HepG2 (cell line): ENCODE measurements at regions not wholly inside any gene's neighbourhood (a gene's known extent, or its start where the extent isn't known, plus 50 kb on each side); places are given as distances from the start of the nearest gene placed in this dataset.

ENCODE experiments used
- ATAC-seq: fragments of 200-7000 bp; cut with Tn5 transposase; 3 replicates; pipeline ENCODE4 v1.9.1; 2020; ENCODE audit warnings: mild to moderate bottlenecking, moderate library complexity
- BruUV-seq: library from RNA; stranded (reverse); fragments of 400-500 nt; replicated peaks from 2 replicates; lab custom pipeline; 2021; lab: Mats Ljungman, UMichigan
- CTCF ChIA-PET: fragments of 300-600 bp; formaldehyde crosslinking; extraction: SDS; loops from one replicate; lab custom pipeline; 2021; ENCODE audit warnings: low total read pairs, inconsistent platforms, low intra/inter-chr PET ratio; lab: Yijun Ruan, JAX
- POLR2A ChIA-PET: fragments of 350-600 bp; sonication (Branson Sonifier 250); formaldehyde crosslinking; loops from one replicate; lab custom pipeline; 2020; ENCODE audit warnings: antibody characterized with exemption, inconsistent platforms; lab: Yijun Ruan, JAX
- DNase-seq: peaks from one replicate; pipeline ENCODE4 v3.0.0-alpha.2; 2015; ENCODE audit warnings: low spot score
- FAIRE-seq: peaks from 3 replicates; lab custom pipeline; 2011; peaks lifted over from hg19 to GRCh38; lab: Jason Lieb, UNC
- H2AFZ ChIP-seq: one replicate; pipeline ENCODE4 v1.6.1; 2011; ENCODE audit warnings: low read length, inconsistent platforms
- H3K27ac ChIP-seq: fragments of 300-600 bp; 3 replicates; pipeline ENCODE4 v1.8.0; 2011; ENCODE audit warnings: mixed run types, mild to moderate bottlenecking, mixed read lengths, low read length, inconsistent platforms; ENCODE audit not compliant: insufficient read depth; ENCODE audit errors: extremely low read length
- H3K27me3 ChIP-seq, 2 experiments: fragments of 200-600 bp in 1 of 2; 2 replicates in 1 of 2; 3 replicates in 1 of 2; pipeline versions ENCODE4 v1.6.0 to v1.8.0; 2011; ENCODE audit warnings: low read length in 2 of 2, mild to moderate bottlenecking in 2 of 2, moderate library complexity in 2 of 2, inconsistent platforms in 1 of 2; ENCODE audit not compliant: insufficient read depth in 2 of 2, control insufficient read depth in 1 of 2
- H3K36me3 ChIP-seq, 2 experiments: fragments of 200-600 bp in 1 of 2; replicated peaks in 1 of 2; 2 replicates in 1 of 2; 3 replicates in 1 of 2; pipeline versions ENCODE4 v1.5.1 to v1.8.0; 2011; ENCODE audit warnings: low read length in 2 of 2, inconsistent platforms in 1 of 2; ENCODE audit not compliant: insufficient read depth in 2 of 2, control insufficient read depth in 1 of 2
- H3K4me1 ChIP-seq: 2 replicates; pipeline ENCODE4 v1.5.1; 2012; ENCODE audit warnings: low read length, inconsistent platforms; ENCODE audit not compliant: insufficient read depth
- H3K4me2 ChIP-seq: 2 replicates; pipeline ENCODE4 v1.6.0; 2011; ENCODE audit warnings: low read depth, low read length, inconsistent platforms
- H3K4me3 ChIP-seq, 3 experiments: fragments of 200-600 bp in 1 of 3; sonication (generic), shearing (Covaris generic) in 1 of 3; replicated peaks in 1 of 3; 2 replicates each; pipeline ENCODE4 v1.5.1; 2011 to 2016; ENCODE audit warnings: low read length in 3 of 3, inconsistent platforms in 2 of 3, low read depth in 2 of 3, mild to moderate bottlenecking in 2 of 3, control low read depth in 1 of 3, mixed read lengths in 1 of 3; ENCODE audit not compliant: insufficient read depth in 1 of 3
- H3K79me2 ChIP-seq: one replicate; pipeline ENCODE4 v1.6.1; 2011; ENCODE audit warnings: low read length, inconsistent platforms; ENCODE audit not compliant: insufficient read depth
- H3K9ac ChIP-seq: 2 replicates; pipeline ENCODE4 v1.6.0; 2011; ENCODE audit warnings: mild to moderate bottlenecking, low read depth, low read length, inconsistent platforms; ENCODE audit not compliant: insufficient read depth
- H3K9me3 ChIP-seq: 2 replicates; pipeline ENCODE4 v1.5.1; 2012; ENCODE audit warnings: mild to moderate bottlenecking, low read length
- H4K20me1 ChIP-seq: 2 replicates; pipeline ENCODE4 v1.6.0; 2011; ENCODE audit warnings: inconsistent platforms, mild to moderate bottlenecking, low read length, moderate library complexity; ENCODE audit not compliant: insufficient read depth
- AHR ChIP-seq: IDR thresholded peaks from 2 replicates; pipeline ENCODE4 v1.6.1; 2018; ENCODE audit warnings: missing genetic modification reagents, missing compliant biosample characterization
- ARNT2 ChIP-seq: sonication (generic); formaldehyde crosslinking; IDR thresholded peaks from 2 replicates; pipeline ENCODE4 v1.8.0; 2022; ENCODE audit warnings: mild to moderate bottlenecking, low read depth, missing genetic modification reagents, moderate library complexity
- ATAD3A ChIP-seq: sonication (generic); formaldehyde crosslinking; IDR thresholded peaks from 2 replicates; pipeline ENCODE4 v1.4.0; 2020; ENCODE audit warnings: missing genetic modification reagents
- FOXC1 ChIP-seq: sonication (generic); formaldehyde crosslinking; IDR thresholded peaks from 2 replicates; pipeline ENCODE4 v1.8.0; 2022; ENCODE audit warnings: mild to moderate bottlenecking, missing genetic modification reagents, borderline replicate concordance
- HCFC1 ChIP-seq: fragments of 150-350 bp; IDR thresholded peaks from 2 replicates; pipeline ENCODE4 v1.6.1; 2014; ENCODE audit warnings: low read depth, low read length
- HNRNPUL1 ChIP-seq: fragments of 200-400 bp; formaldehyde crosslinking; IDR thresholded peaks from 2 replicates; pipeline ENCODE4 v1.6.1; 2017; ENCODE audit warnings: low read depth, mild to moderate bottlenecking, low read length, moderate library complexity
- HOMEZ ChIP-seq: IDR thresholded peaks from 2 replicates; pipeline ENCODE4 v1.6.1; 2016; ENCODE audit warnings: low read depth
- KDM5B ChIP-seq: sonication (generic); formaldehyde crosslinking; IDR thresholded peaks from 2 replicates; pipeline ENCODE4 v1.4.0; 2020; ENCODE audit warnings: missing genetic modification reagents, mild to moderate bottlenecking, borderline replicate concordance
- MIER3 ChIP-seq: IDR thresholded peaks from 2 replicates; pipeline ENCODE4 v1.6.1; 2016; ENCODE audit warnings: missing compliant biosample characterization, borderline replicate concordance
- NR2C2 ChIP-seq: sonication (generic); formaldehyde crosslinking; IDR thresholded peaks from 2 replicates; pipeline ENCODE4 v1.4.0; 2020; ENCODE audit warnings: missing genetic modification reagents, mild to moderate bottlenecking, moderate library complexity, borderline replicate concordance
- PLRG1 ChIP-seq: fragments of 450-650 bp; conservative IDR thresholded peaks from 2 replicates; pipeline ENCODE4 v1.6.1; 2016
- RARA ChIP-seq: IDR thresholded peaks from 2 replicates; pipeline ENCODE4 v1.6.1; 2016; ENCODE audit warnings: missing genetic modification reagents, missing compliant biosample characterization
- RCOR2 ChIP-seq: IDR thresholded peaks from 2 replicates; pipeline ENCODE4 v1.6.1; 2016; ENCODE audit warnings: missing biosample characterization, missing genetic modification reagents
- SAFB2 ChIP-seq: sonication (generic); formaldehyde crosslinking; IDR thresholded peaks from 2 replicates; pipeline ENCODE4 v1.5.1; 2020; ENCODE audit warnings: missing genetic modification reagents, low read depth, mild to moderate bottlenecking, borderline replicate concordance
- SALL2 ChIP-seq: sonication (generic); formaldehyde crosslinking; IDR thresholded peaks from 2 replicates; pipeline ENCODE4 v1.8.1; 2023; ENCODE audit warnings: mild to moderate bottlenecking, missing genetic modification reagents, inconsistent platforms
- SMAD3 ChIP-seq: sonication (generic); formaldehyde crosslinking; IDR thresholded peaks from 2 replicates; pipeline ENCODE4 v1.4.0; 2020; ENCODE audit warnings: missing genetic modification reagents
- ZMAT5 ChIP-seq: sonication (generic); formaldehyde crosslinking; IDR thresholded peaks from 2 replicates; pipeline ENCODE4 v1.5.0; 2020; ENCODE audit warnings: mild to moderate bottlenecking, low read depth, missing genetic modification reagents, borderline replicate concordance
- ZNF430 ChIP-seq: sonication (generic); formaldehyde crosslinking; IDR thresholded peaks from 2 replicates; pipeline ENCODE4 v1.9.0; 2021; ENCODE audit warnings: mild to moderate bottlenecking, missing genetic modification reagents
- ZNF589 ChIP-seq: sonication (generic); formaldehyde crosslinking; conservative IDR thresholded peaks from 2 replicates; pipeline ENCODE4 v1.8.0; 2022; ENCODE audit warnings: mild to moderate bottlenecking, moderate library complexity, missing genetic modification reagents
- WGBS: methylation state at CpG from one replicate; pipeline ENCODE4 v1.1.6; 2017; ENCODE audit warnings: low lambda C conversion rate; 5-methylcytosine and 5-hydroxymethylcytosine counted together
- in situ Hi-C: cut with HindIII; loops from 2 replicates; pipeline ENCODE4 v1.10.0; 2017; ENCODE audit warnings: low pct_unique_long_range_greater_than_20kb; ENCODE audit not compliant: extremely low pct_ligation_motif_present
- intact Hi-C: fragments of 100-400 bp; cut with micrococcal nuclease; formaldehyde crosslinking; loops from one replicate; pipeline ENCODE4 v1.10.0; 2022; ENCODE audit not compliant: unreplicated experiment
- TF ChIP-seq, protein P1 (sequence below): sonication (generic); formaldehyde crosslinking; IDR thresholded peaks from 2 replicates; pipeline ENCODE4 v1.4.0; 2020; ENCODE audit warnings: missing genetic modification reagents, borderline replicate concordance
- TF ChIP-seq, protein P2 (sequence below): IDR thresholded peaks from 2 replicates; pipeline ENCODE4 v1.6.1; 2016

DNA sequence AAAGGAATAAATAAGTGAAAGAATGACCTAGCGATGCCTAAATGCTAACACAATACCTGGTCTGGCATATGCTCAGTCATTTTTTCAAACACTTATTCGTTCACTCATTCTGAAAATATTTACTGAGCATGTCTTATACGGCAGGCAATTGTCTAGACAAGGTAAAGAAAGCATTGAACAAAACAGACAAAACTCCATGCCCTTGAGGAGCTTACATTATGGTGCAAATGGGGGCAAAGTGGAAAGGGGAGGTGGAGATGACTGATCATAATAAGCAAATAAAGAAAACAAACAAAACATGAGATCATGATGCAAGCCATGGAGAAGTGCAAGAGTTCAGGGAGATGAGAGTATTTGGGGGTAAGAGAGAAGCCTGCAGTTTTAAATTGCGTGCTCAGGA is 334.6 kb upstream of the PPARGC1A start (continued):
- TF ChIP-seq HNRNPUL1, result no peak
- TF ChIP-seq, protein P1, sequence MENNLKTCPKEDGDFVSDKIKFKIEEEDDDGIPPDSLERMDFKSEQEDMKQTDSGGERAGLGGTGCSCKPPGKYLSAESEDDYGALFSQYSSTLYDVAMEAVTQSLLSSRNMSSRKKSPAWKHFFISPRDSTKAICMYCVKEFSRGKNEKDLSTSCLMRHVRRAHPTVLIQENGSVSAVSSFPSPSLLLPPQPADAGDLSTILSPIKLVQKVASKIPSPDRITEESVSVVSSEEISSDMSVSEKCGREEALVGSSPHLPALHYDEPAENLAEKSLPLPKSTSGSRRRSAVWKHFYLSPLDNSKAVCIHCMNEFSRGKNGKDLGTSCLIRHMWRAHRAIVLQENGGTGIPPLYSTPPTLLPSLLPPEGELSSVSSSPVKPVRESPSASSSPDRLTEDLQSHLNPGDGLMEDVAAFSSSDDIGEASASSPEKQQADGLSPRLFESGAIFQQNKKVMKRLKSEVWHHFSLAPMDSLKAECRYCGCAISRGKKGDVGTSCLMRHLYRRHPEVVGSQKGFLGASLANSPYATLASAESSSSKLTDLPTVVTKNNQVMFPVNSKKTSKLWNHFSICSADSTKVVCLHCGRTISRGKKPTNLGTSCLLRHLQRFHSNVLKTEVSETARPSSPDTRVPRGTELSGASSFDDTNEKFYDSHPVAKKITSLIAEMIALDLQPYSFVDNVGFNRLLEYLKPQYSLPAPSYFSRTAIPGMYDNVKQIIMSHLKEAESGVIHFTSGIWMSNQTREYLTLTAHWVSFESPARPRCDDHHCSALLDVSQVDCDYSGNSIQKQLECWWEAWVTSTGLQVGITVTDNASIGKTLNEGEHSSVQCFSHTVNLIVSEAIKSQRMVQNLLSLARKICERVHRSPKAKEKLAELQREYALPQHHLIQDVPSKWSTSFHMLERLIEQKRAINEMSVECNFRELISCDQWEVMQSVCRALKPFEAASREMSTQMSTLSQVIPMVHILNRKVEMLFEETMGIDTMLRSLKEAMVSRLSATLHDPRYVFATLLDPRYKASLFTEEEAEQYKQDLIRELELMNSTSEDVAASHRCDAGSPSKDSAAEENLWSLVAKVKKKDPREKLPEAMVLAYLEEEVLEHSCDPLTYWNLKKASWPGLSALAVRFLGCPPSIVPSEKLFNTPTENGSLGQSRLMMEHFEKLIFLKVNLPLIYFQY, result no peak
- no peak for TF ChIP-seq KDM5B (CRISPR knock-in tag)
- no peak for TF ChIP-seq FOXC1 (CRISPR knock-in tag)
- no peak for TF ChIP-seq SMAD3 (CRISPR knock-in tag)
- no peak for TF ChIP-seq SALL2 (CRISPR knock-in tag)
- peak; percentile 53 for TF ChIP-seq RARA (CRISPR knock-in tag)
- TF ChIP-seq ZMAT5 (CRISPR knock-in tag), result no peak

DNA sequence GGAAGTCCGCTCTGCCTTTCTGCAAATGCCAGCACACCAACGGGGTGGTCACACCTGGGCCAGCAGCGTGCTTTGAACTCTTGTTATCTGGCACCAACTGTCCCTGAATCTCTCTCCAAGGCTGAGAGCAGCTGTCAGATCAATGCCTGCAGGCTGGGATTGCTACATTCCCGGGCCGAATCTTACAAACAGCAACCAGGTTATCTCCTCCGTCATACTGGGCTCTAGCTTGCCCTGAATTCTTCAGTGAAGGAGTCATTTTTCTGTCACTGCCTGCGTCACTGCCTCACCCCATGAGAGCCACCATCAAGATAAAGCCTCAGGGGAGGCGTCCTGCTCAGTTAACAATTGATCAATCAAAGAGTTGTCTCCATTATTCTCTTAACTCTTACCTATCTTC is 329.4 kb upstream of the PPARGC1A start:
- no TSS peak for BruUV-seq
- intact Hi-C loops, result no loop called here
- no peak overlapping the region for H2AFZ ChIP-seq
- H3K9ac ChIP-seq, result no peak overlapping the region
- H3K27me3 ChIP-seq, result no peaks in the 10 kb centered on the region
- DNase-seq (no peak), FAIRE-seq (no peak), ATAC-seq (peak; percentile 38; the same call in 1 of the 3 replicates)
- no peak overlapping the region for H3K27ac ChIP-seq
- CTCF ChIA-PET, result no interaction called here
- no peak overlapping the region for H3K4me2 ChIP-seq
- no peaks in the 10 kb centered on the region for H3K4me1 ChIP-seq
- in situ Hi-C loops, result no loop called here
- no peaks in the 10 kb centered on the region for H4K20me1 ChIP-seq
- POLR2A ChIA-PET, result no interaction called here
- 0% methylated on average over 2 of the region's 8 CpGs for WGBS
- no peaks in the 10 kb centered on the region for H3K9me3 ChIP-seq
- H3K79me2 ChIP-seq, result no peaks in the 10 kb centered on the region
- H3K4me3 ChIP-seq, result no peak overlapping the region
- H3K36me3 ChIP-seq, result no peaks in the 10 kb centered on the region
- TF ChIP-seq HOMEZ (CRISPR knock-in tag), result no peak
- TF ChIP-seq PLRG1, result no peak
- no peak for TF ChIP-seq NR2C2 (CRISPR knock-in tag)
- TF ChIP-seq HCFC1, result no peak
- TF ChIP-seq MIER3 (CRISPR knock-in tag), result no peak
- no peak for TF ChIP-seq ZNF430 (CRISPR knock-in tag)
- no peak for TF ChIP-seq ARNT2 (CRISPR knock-in tag)
- no peak for TF ChIP-seq ZNF589 (CRISPR knock-in tag)
- TF ChIP-seq RCOR2 (CRISPR knock-in tag), result no peak
- no peak for TF ChIP-seq AHR (CRISPR knock-in tag)
- TF ChIP-seq, protein P2, sequence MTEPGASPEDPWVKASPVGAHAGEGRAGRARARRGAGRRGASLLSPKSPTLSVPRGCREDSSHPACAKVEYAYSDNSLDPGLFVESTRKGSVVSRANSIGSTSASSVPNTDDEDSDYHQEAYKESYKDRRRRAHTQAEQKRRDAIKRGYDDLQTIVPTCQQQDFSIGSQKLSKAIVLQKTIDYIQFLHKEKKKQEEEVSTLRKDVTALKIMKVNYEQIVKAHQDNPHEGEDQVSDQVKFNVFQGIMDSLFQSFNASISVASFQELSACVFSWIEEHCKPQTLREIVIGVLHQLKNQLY (CRISPR knock-in tag), result no peak
- TF ChIP-seq SAFB2, result no peak
- no peak for TF ChIP-seq ATAD3A (CRISPR knock-in tag)
